SK-N-SH treated with all-trans-retinoic acid at 6 μM for 48 hours (cell line): ENCODE measurements at regions not wholly inside any gene's neighbourhood (a gene's known extent, or its start where the extent isn't known, plus 50 kb on each side); places are given as distances from the start of the nearest gene placed in this dataset.
"Not testable (repeated sequence)": the region's sequence is repeated elsewhere in the genome, so short reads cannot be mapped to it uniquely, and the experiment has no call there.

ENCODE experiments used
- ATAC-seq: fragments of 200-7000 bp; cut with Tn5 transposase; 3 replicates; pipeline ENCODE4 v1.9.1; 2020; ENCODE audit warnings: mild to moderate bottlenecking, moderate library complexity
- ARNTL ChIP-seq: fragments of 450-650 bp; formaldehyde crosslinking; IDR thresholded peaks from 2 replicates; pipeline ENCODE4 v1.5.0; 2020; ENCODE audit warnings: low read depth, mild to moderate bottlenecking, moderate library complexity, borderline replicate concordance
- BACH2 ChIP-seq: fragments of 250-450 bp; sonication (Bioruptor Pico); IDR thresholded peaks from 2 replicates; pipeline ENCODE4 v1.9.0; 2021; ENCODE audit warnings: mild to moderate bottlenecking, borderline replicate concordance
- CSDC2 ChIP-seq: fragments of 250-450 bp; sonication (Bioruptor Pico); IDR thresholded peaks from 2 replicates; pipeline ENCODE4 v1.5.0; 2020; ENCODE audit warnings: mild to moderate bottlenecking, moderate library complexity
- ESRRG ChIP-seq: fragments of 250-450 bp; sonication (Bioruptor Pico); IDR thresholded peaks from 2 replicates; pipeline ENCODE4 v1.6.1; 2021; ENCODE audit warnings: mild to moderate bottlenecking
- ISL1 ChIP-seq: fragments of 250-450 bp; sonication (Bioruptor Pico); IDR thresholded peaks from 2 replicates; pipeline ENCODE4 v2.1.2; 2022; ENCODE audit warnings: mild to moderate bottlenecking, moderate library complexity
- OSR1 ChIP-seq: fragments of 250-450 bp; sonication (Bioruptor Pico); IDR thresholded peaks from 2 replicates; pipeline ENCODE4 v1.8.0; 2022; ENCODE audit warnings: moderate library complexity, mild to moderate bottlenecking, inconsistent platforms
- PPARA ChIP-seq: fragments of 250-450 bp; sonication (Bioruptor Pico); IDR thresholded peaks from 2 replicates; pipeline ENCODE4 v1.5.0; 2020; ENCODE audit warnings: mild to moderate bottlenecking, borderline replicate concordance
- RARB ChIP-seq: fragments of 250-450 bp; sonication (Bioruptor Pico); IDR thresholded peaks from 2 replicates; pipeline ENCODE4 v1.8.0; 2021; ENCODE audit warnings: mild to moderate bottlenecking, moderate library complexity
- SNAI2 ChIP-seq: fragments of 250-450 bp; sonication (Bioruptor Pico); IDR thresholded peaks from 2 replicates; pipeline ENCODE4 v1.5.0; 2020; ENCODE audit warnings: mild to moderate bottlenecking, moderate library complexity
- TCF4 ChIP-seq: fragments of 250-450 bp; sonication (Bioruptor Pico); IDR thresholded peaks from 2 replicates; pipeline ENCODE4 v1.8.0; 2021; ENCODE audit warnings: mild to moderate bottlenecking, moderate library complexity, borderline replicate concordance
- TOX ChIP-seq: fragments of 250-450 bp; sonication (Bioruptor Pico); IDR thresholded peaks from 2 replicates; pipeline ENCODE4 v1.8.0; 2021; ENCODE audit warnings: mild to moderate bottlenecking, moderate library complexity, borderline replicate concordance
- ZC3H10 ChIP-seq: fragments of 250-450 bp; sonication (Bioruptor Pico); IDR thresholded peaks from 2 replicates; pipeline ENCODE4 v1.5.1; 2021; ENCODE audit warnings: mild to moderate bottlenecking, moderate library complexity
- ZFP3 ChIP-seq: fragments of 250-450 bp; sonication (Bioruptor Pico); IDR thresholded peaks from 2 replicates; pipeline ENCODE4 v1.5.0; 2020; ENCODE audit warnings: mild to moderate bottlenecking, moderate library complexity
- ZNF565 ChIP-seq: fragments of 450-650 bp; formaldehyde crosslinking; conservative IDR thresholded peaks from 2 replicates; pipeline ENCODE4 v1.5.0; 2020; ENCODE audit warnings: low read depth, mild to moderate bottlenecking, moderate library complexity
- ZNF70 ChIP-seq: fragments of 450-650 bp; formaldehyde crosslinking; IDR thresholded peaks from 2 replicates; pipeline ENCODE4 v1.5.0; 2020; ENCODE audit warnings: mild to moderate bottlenecking, moderate library complexity
- ZNF8 ChIP-seq: fragments of 450-650 bp; formaldehyde crosslinking; IDR thresholded peaks from 2 replicates; pipeline ENCODE4 v1.5.0; 2020; ENCODE audit warnings: mild to moderate bottlenecking, moderate library complexity
- TF ChIP-seq, protein P1 (sequence below): fragments of 250-450 bp; sonication (Bioruptor Pico); IDR thresholded peaks from 2 replicates; pipeline ENCODE4 v1.5.1; 2020; ENCODE audit warnings: low read depth, mild to moderate bottlenecking, moderate library complexity
- TF ChIP-seq, protein P2 (sequence below): fragments of 250-450 bp; sonication (Bioruptor Pico); IDR thresholded peaks from 2 replicates; pipeline ENCODE4 v1.8.0; 2021; ENCODE audit warnings: low read depth, mild to moderate bottlenecking, moderate library complexity, borderline replicate concordance
- TF ChIP-seq, protein P3 (sequence below): fragments of 250-450 bp; sonication (Bioruptor Pico); IDR thresholded peaks from 2 replicates; pipeline ENCODE4 v1.5.1; 2021; ENCODE audit warnings: mild to moderate bottlenecking, moderate library complexity
- TF ChIP-seq, protein P4 (sequence below): fragments of 250-450 bp; sonication (Bioruptor Pico); IDR thresholded peaks from 2 replicates; pipeline ENCODE4 v1.5.0; 2020; ENCODE audit warnings: mild to moderate bottlenecking, moderate library complexity
- TF ChIP-seq, protein P5 (sequence below): fragments of 250-450 bp; sonication (Bioruptor Pico); IDR thresholded peaks from 2 replicates; pipeline ENCODE4 v1.8.0; 2020; ENCODE audit warnings: mild to moderate bottlenecking, moderate library complexity, borderline replicate concordance

DNA sequence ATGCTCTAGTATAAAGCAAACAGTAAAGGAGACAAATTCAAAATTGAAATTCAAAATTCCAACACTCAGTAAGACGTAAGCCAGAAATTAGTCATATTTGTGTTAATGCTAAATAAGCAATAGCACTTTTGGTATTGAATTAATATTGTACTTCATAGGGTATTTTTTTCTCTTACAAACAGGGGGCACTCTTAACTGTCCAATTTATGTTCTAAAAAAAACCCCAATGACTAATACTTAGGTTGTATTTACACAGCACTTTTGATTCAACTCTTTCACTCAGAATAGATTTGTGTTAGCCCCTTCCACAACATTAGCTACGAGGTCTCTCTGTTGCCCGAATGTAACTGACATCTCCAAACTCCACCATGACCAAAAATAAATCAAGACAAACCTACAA, 284.9 kb upstream of the COBL start:
- TF ChIP-seq, protein P1, sequence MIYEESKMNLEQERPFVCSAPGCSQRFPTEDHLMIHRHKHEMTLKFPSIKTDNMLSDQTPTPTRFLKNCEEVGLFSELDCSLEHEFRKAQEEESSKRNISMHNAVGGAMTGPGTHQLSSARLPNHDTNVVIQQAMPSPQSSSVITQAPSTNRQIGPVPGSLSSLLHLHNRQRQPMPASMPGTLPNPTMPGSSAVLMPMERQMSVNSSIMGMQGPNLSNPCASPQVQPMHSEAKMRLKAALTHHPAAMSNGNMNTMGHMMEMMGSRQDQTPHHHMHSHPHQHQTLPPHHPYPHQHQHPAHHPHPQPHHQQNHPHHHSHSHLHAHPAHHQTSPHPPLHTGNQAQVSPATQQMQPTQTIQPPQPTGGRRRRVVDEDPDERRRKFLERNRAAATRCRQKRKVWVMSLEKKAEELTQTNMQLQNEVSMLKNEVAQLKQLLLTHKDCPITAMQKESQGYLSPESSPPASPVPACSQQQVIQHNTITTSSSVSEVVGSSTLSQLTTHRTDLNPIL (CRISPR knock-in tag) = no peak
- TF ChIP-seq TOX = no peak
- TF ChIP-seq, protein P2, sequence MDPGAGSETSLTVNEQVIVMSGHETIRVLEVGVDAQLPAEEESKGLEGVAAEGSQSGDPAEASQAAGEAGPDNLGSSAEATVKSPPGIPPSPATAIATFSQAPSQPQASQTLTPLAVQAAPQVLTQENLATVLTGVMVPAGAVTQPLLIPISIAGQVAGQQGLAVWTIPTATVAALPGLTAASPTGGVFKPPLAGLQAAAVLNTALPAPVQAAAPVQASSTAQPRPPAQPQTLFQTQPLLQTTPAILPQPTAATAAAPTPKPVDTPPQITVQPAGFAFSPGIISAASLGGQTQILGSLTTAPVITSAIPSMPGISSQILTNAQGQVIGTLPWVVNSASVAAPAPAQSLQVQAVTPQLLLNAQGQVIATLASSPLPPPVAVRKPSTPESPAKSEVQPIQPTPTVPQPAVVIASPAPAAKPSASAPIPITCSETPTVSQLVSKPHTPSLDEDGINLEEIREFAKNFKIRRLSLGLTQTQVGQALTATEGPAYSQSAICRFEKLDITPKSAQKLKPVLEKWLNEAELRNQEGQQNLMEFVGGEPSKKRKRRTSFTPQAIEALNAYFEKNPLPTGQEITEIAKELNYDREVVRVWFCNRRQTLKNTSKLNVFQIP = no peak
- TF ChIP-seq ISL1 (CRISPR knock-in tag) = no peak
- no peak for TF ChIP-seq CSDC2 (CRISPR knock-in tag)
- TF ChIP-seq ZNF565 = no peak
- TF ChIP-seq ZFP3 = no peak
- TF ChIP-seq, protein P3, sequence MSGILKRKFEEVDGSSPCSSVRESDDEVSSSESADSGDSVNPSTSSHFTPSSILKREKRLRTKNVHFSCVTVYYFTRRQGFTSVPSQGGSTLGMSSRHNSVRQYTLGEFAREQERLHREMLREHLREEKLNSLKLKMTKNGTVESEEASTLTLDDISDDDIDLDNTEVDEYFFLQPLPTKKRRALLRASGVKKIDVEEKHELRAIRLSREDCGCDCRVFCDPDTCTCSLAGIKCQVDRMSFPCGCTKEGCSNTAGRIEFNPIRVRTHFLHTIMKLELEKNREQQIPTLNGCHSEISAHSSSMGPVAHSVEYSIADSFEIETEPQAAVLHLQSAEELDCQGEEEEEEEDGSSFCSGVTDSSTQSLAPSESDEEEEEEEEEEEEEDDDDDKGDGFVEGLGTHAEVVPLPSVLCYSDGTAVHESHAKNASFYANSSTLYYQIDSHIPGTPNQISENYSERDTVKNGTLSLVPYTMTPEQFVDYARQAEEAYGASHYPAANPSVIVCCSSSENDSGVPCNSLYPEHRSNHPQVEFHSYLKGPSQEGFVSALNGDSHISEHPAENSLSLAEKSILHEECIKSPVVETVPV = no peak
- no peak for TF ChIP-seq ZNF8
- TF ChIP-seq, protein P4, sequence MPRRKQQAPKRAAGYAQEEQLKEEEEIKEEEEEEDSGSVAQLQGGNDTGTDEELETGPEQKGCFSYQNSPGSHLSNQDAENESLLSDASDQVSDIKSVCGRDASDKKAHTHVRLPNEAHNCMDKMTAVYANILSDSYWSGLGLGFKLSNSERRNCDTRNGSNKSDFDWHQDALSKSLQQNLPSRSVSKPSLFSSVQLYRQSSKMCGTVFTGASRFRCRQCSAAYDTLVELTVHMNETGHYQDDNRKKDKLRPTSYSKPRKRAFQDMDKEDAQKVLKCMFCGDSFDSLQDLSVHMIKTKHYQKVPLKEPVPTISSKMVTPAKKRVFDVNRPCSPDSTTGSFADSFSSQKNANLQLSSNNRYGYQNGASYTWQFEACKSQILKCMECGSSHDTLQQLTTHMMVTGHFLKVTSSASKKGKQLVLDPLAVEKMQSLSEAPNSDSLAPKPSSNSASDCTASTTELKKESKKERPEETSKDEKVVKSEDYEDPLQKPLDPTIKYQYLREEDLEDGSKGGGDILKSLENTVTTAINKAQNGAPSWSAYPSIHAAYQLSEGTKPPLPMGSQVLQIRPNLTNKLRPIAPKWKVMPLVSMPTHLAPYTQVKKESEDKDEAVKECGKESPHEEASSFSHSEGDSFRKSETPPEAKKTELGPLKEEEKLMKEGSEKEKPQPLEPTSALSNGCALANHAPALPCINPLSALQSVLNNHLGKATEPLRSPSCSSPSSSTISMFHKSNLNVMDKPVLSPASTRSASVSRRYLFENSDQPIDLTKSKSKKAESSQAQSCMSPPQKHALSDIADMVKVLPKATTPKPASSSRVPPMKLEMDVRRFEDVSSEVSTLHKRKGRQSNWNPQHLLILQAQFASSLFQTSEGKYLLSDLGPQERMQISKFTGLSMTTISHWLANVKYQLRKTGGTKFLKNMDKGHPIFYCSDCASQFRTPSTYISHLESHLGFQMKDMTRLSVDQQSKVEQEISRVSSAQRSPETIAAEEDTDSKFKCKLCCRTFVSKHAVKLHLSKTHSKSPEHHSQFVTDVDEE (CRISPR knock-in tag) = no peak
- no peak for TF ChIP-seq TCF4 (CRISPR knock-in tag)

DNA sequence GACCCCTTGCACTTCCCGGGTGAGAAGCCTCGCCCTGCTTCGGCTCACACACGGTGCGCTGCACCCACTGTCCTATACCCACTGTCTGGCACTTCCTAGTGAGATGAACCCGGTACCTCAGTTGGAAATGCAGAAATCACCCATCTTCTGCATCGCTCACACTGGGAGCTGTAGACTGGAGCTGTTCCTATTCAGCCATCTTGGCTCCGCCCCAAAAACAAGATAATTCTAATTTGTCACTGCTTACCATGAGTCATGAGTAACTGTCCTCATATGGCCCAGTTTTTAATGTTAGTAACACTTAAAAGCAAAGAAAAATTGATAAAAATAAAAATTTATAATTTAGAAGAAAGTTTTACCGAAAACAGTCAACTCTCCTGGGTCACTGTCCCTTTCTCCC, 283.3 kb upstream of the COBL start:
- ATAC-seq = not testable (repeated sequence)

More for the DNA sequence above, 284.9 kb upstream of the COBL start:
- no peak for ATAC-seq

DNA sequence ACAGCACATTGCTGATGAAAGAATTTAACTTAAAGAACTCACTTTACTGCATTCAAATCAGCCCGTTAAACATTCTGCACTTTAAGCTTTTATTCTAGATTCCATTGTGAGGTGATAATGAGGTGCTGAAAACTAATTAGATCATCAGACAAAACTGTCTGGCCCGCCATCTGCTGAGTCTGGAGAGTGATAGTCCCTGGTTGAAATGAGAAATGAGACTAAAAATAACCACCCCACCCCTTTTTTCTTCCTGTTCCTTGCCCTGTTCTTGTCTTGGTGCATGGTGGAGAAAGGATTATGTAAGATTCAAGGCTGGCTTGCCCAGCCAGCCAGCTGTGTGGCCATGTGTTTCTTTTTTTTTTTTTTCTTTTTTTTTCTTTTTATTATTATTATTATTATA, 277.0 kb upstream of the COBL start:
- TF ChIP-seq, protein P1 (CRISPR knock-in tag) = no peak
- TF ChIP-seq RARB (CRISPR knock-in tag) = no peak
- TF ChIP-seq OSR1 (CRISPR knock-in tag) = no peak
- TF ChIP-seq ISL1 (CRISPR knock-in tag) = no peak
- TF ChIP-seq ESRRG = no peak
- TF ChIP-seq, all 23 proteins: peak for 0
- no peak for ATAC-seq

DNA sequence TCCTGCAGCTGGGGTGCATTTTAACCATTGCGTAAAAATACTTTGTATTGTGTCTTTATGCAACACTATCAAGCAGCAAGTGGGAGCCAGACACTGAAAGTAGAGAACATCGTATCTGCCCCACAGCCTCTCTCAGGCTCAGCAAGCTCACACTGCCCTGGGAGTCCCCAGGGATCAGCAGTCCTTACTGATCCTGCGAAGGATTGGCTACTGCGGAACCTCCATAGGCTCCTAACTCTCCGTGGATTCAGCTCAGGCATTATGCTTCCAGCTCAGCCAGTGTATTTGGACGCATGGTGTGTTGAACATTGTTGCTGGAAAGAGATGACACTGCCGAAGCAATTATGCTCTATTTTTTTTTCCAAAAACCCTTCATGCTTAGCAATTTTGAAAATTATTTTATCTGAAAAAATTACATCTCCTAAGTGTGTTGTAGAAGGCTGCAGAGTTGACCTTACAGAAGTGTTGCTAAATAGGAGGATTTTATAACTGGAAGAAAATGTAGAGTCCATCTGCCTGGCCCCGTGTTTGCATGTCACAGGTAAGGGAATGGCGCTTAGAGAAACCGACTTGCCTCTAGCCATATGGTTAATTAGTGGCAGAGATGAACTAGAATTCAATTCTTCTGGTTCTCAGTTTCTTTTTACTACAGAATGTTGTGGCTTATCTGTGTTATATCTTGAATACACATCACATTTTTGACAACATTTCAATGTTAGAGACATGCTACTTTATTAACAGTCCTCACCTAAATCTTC, 276.4 kb upstream of the COBL start:
- ATAC-seq = no peak

DNA sequence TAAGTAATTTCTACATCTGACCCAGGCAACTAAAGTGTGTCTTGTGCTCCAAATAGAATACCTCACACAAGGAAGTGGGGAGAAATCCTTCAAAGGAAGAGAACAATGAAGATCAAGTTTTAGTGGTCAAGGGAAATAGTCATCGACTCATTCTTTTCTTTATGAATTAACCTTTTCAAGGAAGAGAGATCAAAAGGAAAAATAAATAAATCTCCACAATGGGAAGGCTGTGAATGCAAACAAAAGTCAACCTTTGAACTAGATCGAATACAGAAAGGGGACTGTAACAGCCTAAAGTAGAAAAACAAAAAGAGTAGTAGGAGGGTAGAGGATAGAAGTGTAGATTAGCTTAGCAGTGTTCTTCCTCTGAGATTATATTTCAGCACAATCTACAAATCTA, 274.6 kb upstream of the COBL start:
- no peak for ATAC-seq
- TF ChIP-seq, protein P1 (CRISPR knock-in tag) = no peak
- no peak for TF ChIP-seq PPARA (CRISPR knock-in tag)
- no peak for TF ChIP-seq BACH2 (CRISPR knock-in tag)
- no peak for TF ChIP-seq ZNF70 (CRISPR knock-in tag)
- TF ChIP-seq, protein P5, sequence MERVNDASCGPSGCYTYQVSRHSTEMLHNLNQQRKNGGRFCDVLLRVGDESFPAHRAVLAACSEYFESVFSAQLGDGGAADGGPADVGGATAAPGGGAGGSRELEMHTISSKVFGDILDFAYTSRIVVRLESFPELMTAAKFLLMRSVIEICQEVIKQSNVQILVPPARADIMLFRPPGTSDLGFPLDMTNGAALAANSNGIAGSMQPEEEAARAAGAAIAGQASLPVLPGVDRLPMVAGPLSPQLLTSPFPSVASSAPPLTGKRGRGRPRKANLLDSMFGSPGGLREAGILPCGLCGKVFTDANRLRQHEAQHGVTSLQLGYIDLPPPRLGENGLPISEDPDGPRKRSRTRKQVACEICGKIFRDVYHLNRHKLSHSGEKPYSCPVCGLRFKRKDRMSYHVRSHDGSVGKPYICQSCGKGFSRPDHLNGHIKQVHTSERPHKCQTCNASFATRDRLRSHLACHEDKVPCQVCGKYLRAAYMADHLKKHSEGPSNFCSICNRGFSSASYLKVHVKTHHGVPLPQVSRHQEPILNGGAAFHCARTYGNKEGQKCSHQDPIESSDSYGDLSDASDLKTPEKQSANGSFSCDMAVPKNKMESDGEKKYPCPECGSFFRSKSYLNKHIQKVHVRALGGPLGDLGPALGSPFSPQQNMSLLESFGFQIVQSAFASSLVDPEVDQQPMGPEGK = no peak
- TF ChIP-seq RARB (CRISPR knock-in tag) = no peak
- no peak for TF ChIP-seq ISL1 (CRISPR knock-in tag)
- TF ChIP-seq ARNTL (CRISPR knock-in tag) = no peak
- no peak for TF ChIP-seq ZC3H10
- no peak for TF ChIP-seq ZNF8
- TF ChIP-seq TOX = no peak
- no peak for TF ChIP-seq SNAI2 (CRISPR knock-in tag)

More for the DNA sequence above, 276.4 kb upstream of the COBL start:
- no peak for TF ChIP-seq ZNF565
- TF ChIP-seq ZNF8 = no peak
- TF ChIP-seq SNAI2 (CRISPR knock-in tag) = no peak
- no peak for TF ChIP-seq RARB (CRISPR knock-in tag)
- TF ChIP-seq, all 23 proteins: peak for 0
